Heart left ventricle (tissue), 16 donors: ENCODE measurements at regions not wholly inside any gene's neighbourhood (a gene's known extent, or its start where the extent isn't known, plus 50 kb on each side); places are given as distances from the start of the nearest gene placed in this dataset.

Experiments
- ATAC-seq, 4 donors: fragments of 200-7000 bp; cut with Tn5 transposase; one replicate each; pipeline ENCODE4 v1.9.1; 2020 to 2022; ENCODE audit warnings: moderate library complexity in 4 of 4, mild to moderate bottlenecking in 3 of 4, moderate number of reproducible peaks in 1 of 4
- DNase-seq, 5 donors: peaks; one replicate each; pipeline ENCODE4 v3.0.0-alpha.2; 2020
- H3K27ac ChIP-seq, 12 donors: fragments of 200-600 bp; sonication (generic) in 4 of 12; one replicate each; pipeline versions ENCODE4 v1.5.0 to v1.8.0; 2016 to 2022; ENCODE audit warnings: mild to moderate bottlenecking in 2 of 12
- H3K27me3 ChIP-seq, 9 donors: fragments of 200-600 bp; sonication (generic) in 2 of 9; one replicate each; pipeline versions ENCODE4 v1.5.1 to v1.8.0; 2016 to 2022; ENCODE audit warnings: mild to moderate bottlenecking in 3 of 9
- H3K36me3 ChIP-seq, 9 donors: fragments of 200-600 bp; sonication (generic) in 2 of 9; one replicate each; pipeline versions ENCODE4 v1.5.0 to v1.8.0; 2018 to 2022; ENCODE audit warnings: mild to moderate bottlenecking in 2 of 9
- H3K4me1 ChIP-seq, 12 donors: fragments of 200-600 bp; sonication (generic) in 4 of 12; one replicate each; pipeline versions ENCODE4 v1.5.0 to v1.8.0; 2016 to 2022; ENCODE audit warnings: mild to moderate bottlenecking in 3 of 12
- H3K4me3 ChIP-seq, 12 donors: fragments of 200-600 bp; sonication (generic) in 4 of 12; one replicate each; pipeline versions ENCODE4 v1.5.0 to v1.8.0; 2017 to 2022; ENCODE audit warnings: mild to moderate bottlenecking in 9 of 12, moderate library complexity in 4 of 12
- H3K9me3 ChIP-seq, 12 donors: fragments of 200-600 bp; sonication (generic) in 4 of 12; one replicate each; pipeline versions ENCODE4 v1.5.0 to v1.8.0; 2016 to 2022; ENCODE audit warnings: mild to moderate bottlenecking in 1 of 12
- CTCF ChIP-seq, 12 donors: fragments of 200-600 bp; sonication (generic) in 4 of 12; IDR thresholded peaks; one replicate each; pipeline versions ENCODE4 v1.5.0 to v1.8.0; 2018 to 2022; ENCODE audit warnings: antibody characterized with exemption in 12 of 12, mild to moderate bottlenecking in 5 of 12
- POLR2A ChIP-seq, 2 donors: fragments of 450-650 bp; IDR thresholded peaks; one replicate each; pipeline ENCODE4 v1.6.1; 2017; ENCODE audit warnings: antibody characterized with exemption in 2 of 2, mild to moderate bottlenecking in 2 of 2, moderate library complexity in 2 of 2
- WGBS, 4 donors: extraction: QIAGEN DNeasy Blood & Tissue Kit in 2 of 4; methylation state at CpG; one replicate each; pipeline versions ENCODE4 v1.1.5 to v1.1.7; 2013 to 2018; 5-methylcytosine and 5-hydroxymethylcytosine counted together
- intact Hi-C, 10 donors: fragments of 100-400 bp; cut with DNase I; formaldehyde crosslinking; loops; one replicate each; pipeline versions ENCODE4 v1.11.1 to v1.14.2; 2022
- donor health status: ischemic (EF 13 %, LVEDD 7.1; RV severe dilation, severe dysfunction).
- donor health status: healthy with polysubstance abuse.
- donor health status: DM: no; HTN: yes; CAD: no.
- donor health status: DM: no; HTN: no; CAD: no.
- donor health status: ischemic (EF 25% LVEDD 6.9; RV normal size, moderate dysfunction).
- donor health status: ischemic (EF 25% LVEDD 5.7; RV mildly dilated, moderate dysfunction).
- donor health status: healthy.
- donor health status: DM: yes; HTN: yes; CAD: no.
- donor health status: ischemic (EF 35%, LVEDD 5.7; RV mildly dilated, moderate dysfunction).
- donor health status: nonischemic (EF 11% LVEDD 7.7; RV severe dilation, severe dysfunction).
- donor health status: DM: yes; HTN: yes; CAD: no.
- donor health status: PGD.
- donor health status: ischemic (EF 29% LVEDD 5.4; RV normal size, mild dysfunction).
- donor health status: nonischemic (EF 23%, LVEDD 6.1; RV moderate dilation, normal function).

GRCh38 chr6:117837261-117837660 is 69.8 kb upstream of the SLC35F1 start:
- no peaks in the 10 kb centered on the region for H3K27me3 ChIP-seq
- WGBS, 4 donors = 34 to 46% (median 45%) methylated on average over 3 of the region's 3 CpGs
- no peak overlapping the region for H3K4me3 ChIP-seq
- intact Hi-C loops = no loop called here
- TF ChIP-seq POLR2A (IDR thresholded peaks at IDR 0.05) (no peak), CTCF (IDR thresholded peaks at IDR 0.05) (no peak)
- no peak for DNase-seq
- H3K4me1 ChIP-seq = no peaks in the 10 kb centered on the region
- no peak overlapping the region for H3K27ac ChIP-seq
- H3K9me3 ChIP-seq = peaks cover 0 to 17% (median 2%) of the 10 kb centered on the region in 12 donors
- H3K36me3 ChIP-seq = no peaks in the 10 kb centered on the region
- ATAC-seq = no peak

GRCh38 chr6:117840541-117840983 is 66.5 kb upstream of the SLC35F1 start:
- TF ChIP-seq POLR2A (IDR thresholded peaks at IDR 0.05) (no peak), CTCF (IDR thresholded peaks at IDR 0.05) (peak in 4 of 12 donors; percentile 5 to 23 (median 17))
- intact Hi-C loops = loop anchor here in 2 of 10 donors (10.0 kb wide), 1 partner anchor 424 kb away; no protein-coding TSS in a partner anchor
- no peaks in the 10 kb centered on the region for H3K27me3 ChIP-seq
- ATAC-seq = no peak
- peaks cover 0 to 22% (median 2%) of the 10 kb centered on the region in 12 donors for H3K9me3 ChIP-seq
- H3K4me3 ChIP-seq = no peak overlapping the region
- H3K36me3 ChIP-seq = no peaks in the 10 kb centered on the region
- no peak for DNase-seq
- no peak overlapping the region for H3K27ac ChIP-seq
- 6 to 25% (median 15%) methylated on average over 2 of the region's 2 CpGs for WGBS, 4 donors
- no peaks in the 10 kb centered on the region for H3K4me1 ChIP-seq

GRCh38 chr6:117847912-117848311 is 59.2 kb upstream of the SLC35F1 start:
- H3K4me3 ChIP-seq = no peak overlapping the region
- ATAC-seq = no peak

GRCh38 chr6:117849087-117849486 is 58.0 kb upstream of the SLC35F1 start:
- no peaks in the 10 kb centered on the region for H3K36me3 ChIP-seq
- TF ChIP-seq CTCF (IDR thresholded peaks at IDR 0.05) (no peak), POLR2A (IDR thresholded peaks at IDR 0.05) (no peak)
- H3K4me1 ChIP-seq = no peaks in the 10 kb centered on the region
- no peak for ATAC-seq
- peaks cover 0 to 24% (median 5%) of the 10 kb centered on the region in 12 donors for H3K9me3 ChIP-seq
- no peak overlapping the region for H3K27ac ChIP-seq
- intact Hi-C loops = loop anchor here in 2 of 10 donors (10.0 kb wide), 1 partner anchor 416 kb away; no protein-coding TSS in a partner anchor
- no peak for DNase-seq
- no peak overlapping the region for H3K4me3 ChIP-seq
- WGBS, 4 donors = 55 to 70% (median 65%) methylated on average over 1 of the region's 1 CpG
- H3K27me3 ChIP-seq = no peaks in the 10 kb centered on the region

More at GRCh38 chr6:117847912-117848311, 59.2 kb upstream of the SLC35F1 start:
- Histone ChIP-seq H3K4me1 (no peaks in the 10 kb centered on the region), H3K27me3 (no peaks in the 10 kb centered on the region), H3K27ac (no peak overlapping the region), H3K36me3 (no peaks in the 10 kb centered on the region), H3K9me3 (peaks cover 0 to 24% (median 5%) of the 10 kb centered on the region in 12 donors)
- intact Hi-C loops = loop anchor here in 2 of 10 donors (10.0 kb wide), 1 partner anchor 417 kb away; no protein-coding TSS in a partner anchor
- TF ChIP-seq POLR2A (IDR thresholded peaks at IDR 0.05) (no peak), CTCF (IDR thresholded peaks at IDR 0.05) (no peak)
- no peak for DNase-seq
